HEK293T (cell line): ENCODE measurements at regions not wholly inside any gene's neighbourhood (a gene's known extent, or its start where the extent isn't known, plus 50 kb on each side); places are given as distances from the start of the nearest gene placed in this dataset.

Experiments used
- SP1 ChIP-seq: fragments of 450-650 bp; IDR thresholded peaks from 2 replicates; pipeline ENCODE4 v1.6.1; 2017
- TARDBP ChIP-seq: fragments of 450-650 bp; IDR thresholded peaks from 2 replicates; pipeline ENCODE4 v1.6.1; 2016

GRCh38 chr2:11977766-11978524 lies 231.5 kb downstream of the LPIN1 start:
- no peak for TF ChIP-seq SP1
- no peak for TF ChIP-seq TARDBP
